ENCODE measurements at regions not wholly inside any gene's neighbourhood (a gene's known extent, or its start where the extent isn't known, plus 50 kb on each side); places are given as distances from the start of the nearest gene placed in this dataset.

DNA sequence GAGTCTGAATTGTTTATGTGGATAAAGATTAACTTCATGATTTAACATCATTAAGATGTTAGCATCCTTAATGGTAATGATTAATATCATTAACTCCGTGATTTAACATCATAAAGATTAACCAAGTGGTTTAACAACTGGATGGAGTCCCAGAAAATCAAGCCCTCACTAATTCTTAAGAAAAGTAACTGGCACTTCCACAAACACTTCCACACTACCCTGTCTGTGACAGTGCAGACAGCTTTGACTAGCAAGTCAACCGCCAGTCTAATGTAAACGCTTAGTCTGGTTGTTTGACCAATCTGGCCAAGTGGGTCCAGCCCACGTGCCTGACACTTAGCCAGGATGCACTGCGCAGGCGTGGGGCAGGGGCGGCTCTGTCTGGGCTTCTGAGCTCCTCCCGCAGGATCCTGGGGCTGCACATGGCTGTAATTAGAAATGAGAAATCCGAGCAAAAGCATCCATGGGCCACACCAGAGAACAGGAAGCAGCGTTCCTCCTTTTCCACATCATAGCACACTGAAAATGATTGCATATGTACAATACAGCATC lies 424.2 kb downstream of the FOXA2 start:
- DNase-seq (ENCODE audit: low read depth in 1 of 2, low spot score in 1 of 2) = no peak
- no peaks in the 10 kb centered on the region for H3K27me3 ChIP-seq (ENCODE audit: insufficient read depth, poor library complexity, severe bottlenecking)
- H3K4me3 ChIP-seq (replicated peaks; ENCODE audit: insufficient read depth, low read length) = no peak overlapping the region
- TF ChIP-seq SPI1 (IDR thresholded peaks at IDR 0.05; ENCODE audit: borderline replicate concordance, low read depth) (no peak), GABPA (IDR thresholded peaks at IDR 0.05; ENCODE audit: low read depth) (no peak)
- TF ChIP-seq, protein P1, sequence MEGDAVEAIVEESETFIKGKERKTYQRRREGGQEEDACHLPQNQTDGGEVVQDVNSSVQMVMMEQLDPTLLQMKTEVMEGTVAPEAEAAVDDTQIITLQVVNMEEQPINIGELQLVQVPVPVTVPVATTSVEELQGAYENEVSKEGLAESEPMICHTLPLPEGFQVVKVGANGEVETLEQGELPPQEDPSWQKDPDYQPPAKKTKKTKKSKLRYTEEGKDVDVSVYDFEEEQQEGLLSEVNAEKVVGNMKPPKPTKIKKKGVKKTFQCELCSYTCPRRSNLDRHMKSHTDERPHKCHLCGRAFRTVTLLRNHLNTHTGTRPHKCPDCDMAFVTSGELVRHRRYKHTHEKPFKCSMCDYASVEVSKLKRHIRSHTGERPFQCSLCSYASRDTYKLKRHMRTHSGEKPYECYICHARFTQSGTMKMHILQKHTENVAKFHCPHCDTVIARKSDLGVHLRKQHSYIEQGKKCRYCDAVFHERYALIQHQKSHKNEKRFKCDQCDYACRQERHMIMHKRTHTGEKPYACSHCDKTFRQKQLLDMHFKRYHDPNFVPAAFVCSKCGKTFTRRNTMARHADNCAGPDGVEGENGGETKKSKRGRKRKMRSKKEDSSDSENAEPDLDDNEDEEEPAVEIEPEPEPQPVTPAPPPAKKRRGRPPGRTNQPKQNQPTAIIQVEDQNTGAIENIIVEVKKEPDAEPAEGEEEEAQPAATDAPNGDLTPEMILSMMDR (IDR thresholded peaks at IDR 0.05; ENCODE audit: insufficient read depth, low read length) = no peak
- TF ChIP-seq, protein P2, sequence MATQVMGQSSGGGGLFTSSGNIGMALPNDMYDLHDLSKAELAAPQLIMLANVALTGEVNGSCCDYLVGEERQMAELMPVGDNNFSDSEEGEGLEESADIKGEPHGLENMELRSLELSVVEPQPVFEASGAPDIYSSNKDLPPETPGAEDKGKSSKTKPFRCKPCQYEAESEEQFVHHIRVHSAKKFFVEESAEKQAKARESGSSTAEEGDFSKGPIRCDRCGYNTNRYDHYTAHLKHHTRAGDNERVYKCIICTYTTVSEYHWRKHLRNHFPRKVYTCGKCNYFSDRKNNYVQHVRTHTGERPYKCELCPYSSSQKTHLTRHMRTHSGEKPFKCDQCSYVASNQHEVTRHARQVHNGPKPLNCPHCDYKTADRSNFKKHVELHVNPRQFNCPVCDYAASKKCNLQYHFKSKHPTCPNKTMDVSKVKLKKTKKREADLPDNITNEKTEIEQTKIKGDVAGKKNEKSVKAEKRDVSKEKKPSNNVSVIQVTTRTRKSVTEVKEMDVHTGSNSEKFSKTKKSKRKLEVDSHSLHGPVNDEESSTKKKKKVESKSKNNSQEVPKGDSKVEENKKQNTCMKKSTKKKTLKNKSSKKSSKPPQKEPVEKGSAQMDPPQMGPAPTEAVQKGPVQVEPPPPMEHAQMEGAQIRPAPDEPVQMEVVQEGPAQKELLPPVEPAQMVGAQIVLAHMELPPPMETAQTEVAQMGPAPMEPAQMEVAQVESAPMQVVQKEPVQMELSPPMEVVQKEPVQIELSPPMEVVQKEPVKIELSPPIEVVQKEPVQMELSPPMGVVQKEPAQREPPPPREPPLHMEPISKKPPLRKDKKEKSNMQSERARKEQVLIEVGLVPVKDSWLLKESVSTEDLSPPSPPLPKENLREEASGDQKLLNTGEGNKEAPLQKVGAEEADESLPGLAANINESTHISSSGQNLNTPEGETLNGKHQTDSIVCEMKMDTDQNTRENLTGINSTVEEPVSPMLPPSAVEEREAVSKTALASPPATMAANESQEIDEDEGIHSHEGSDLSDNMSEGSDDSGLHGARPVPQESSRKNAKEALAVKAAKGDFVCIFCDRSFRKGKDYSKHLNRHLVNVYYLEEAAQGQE (IDR thresholded peaks at IDR 0.05; ENCODE audit: insufficient replicate concordance, low read depth) = no peak
- H3K27ac ChIP-seq (replicated peaks) = no peak overlapping the region

DNA sequence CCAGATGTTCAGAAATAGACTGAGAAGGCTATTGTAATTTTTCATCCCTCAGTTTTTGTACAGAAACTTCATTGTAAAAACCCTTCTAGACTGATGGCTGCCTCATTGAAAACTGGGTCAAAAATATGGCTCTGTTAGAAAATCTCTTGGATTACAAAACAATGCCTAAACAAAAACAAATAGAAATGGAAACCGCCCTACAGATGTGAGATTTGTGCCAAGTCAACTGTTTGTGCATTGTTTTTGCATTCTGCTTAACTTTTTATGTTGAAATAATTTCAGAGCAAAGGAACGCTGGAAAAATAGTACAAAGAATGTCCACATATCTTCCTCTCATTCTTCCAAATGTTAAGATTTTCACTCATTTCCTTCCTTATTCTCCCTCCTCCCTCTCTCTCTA lies 425.1 kb downstream of the FOXA2 start:
- no peak overlapping the region for H3K27ac ChIP-seq (replicated peaks)
- no peak overlapping the region for H3K4me3 ChIP-seq (replicated peaks; ENCODE audit: insufficient read depth, low read length)
- DNase-seq (ENCODE audit: low read depth in 1 of 2, low spot score in 1 of 2) = no peak
- no peak for TF ChIP-seq GABPA (IDR thresholded peaks at IDR 0.05; ENCODE audit: low read depth)
- TF ChIP-seq, protein P2 (IDR thresholded peaks at IDR 0.05; ENCODE audit: insufficient replicate concordance, low read depth) = no peak
- no peak for TF ChIP-seq SPI1 (IDR thresholded peaks at IDR 0.05; ENCODE audit: borderline replicate concordance, low read depth)
- no peak for TF ChIP-seq POLR2AphosphoS5 (IDR thresholded peaks at IDR 0.05; ENCODE audit: low read depth)
- TF ChIP-seq, protein P1 (IDR thresholded peaks at IDR 0.05; ENCODE audit: insufficient read depth, low read length) = no peak
- H3K27me3 ChIP-seq (ENCODE audit: insufficient read depth, poor library complexity, severe bottlenecking) = no peaks in the 10 kb centered on the region

GRCh38 chr20:22127587-22127986 lies 422.1 kb downstream of the PAX1 start:
- H3K4me3 ChIP-seq (replicated peaks; ENCODE audit: insufficient read depth, low read length) = no peak overlapping the region

More at GRCh38 chr20:22127587-22127986, 422.1 kb downstream of the PAX1 start:
- Histone ChIP-seq H3K27ac (replicated peaks) (no peak overlapping the region), H3K27me3 (ENCODE audit: insufficient read depth, poor library complexity, severe bottlenecking) (no peaks in the 10 kb centered on the region)
- TF ChIP-seq, protein P2 (IDR thresholded peaks at IDR 0.05; ENCODE audit: insufficient replicate concordance, low read depth) = no peak
- no peak for TF ChIP-seq SPI1 (IDR thresholded peaks at IDR 0.05; ENCODE audit: borderline replicate concordance, low read depth)
- TF ChIP-seq, protein P1 (IDR thresholded peaks at IDR 0.05; ENCODE audit: insufficient read depth, low read length) = no peak
- no peak for DNase-seq (ENCODE audit: low read depth in 1 of 2, low spot score in 1 of 2)

Measured in HL-60 (cell line).